Epithelial cell of esophagus (primary cell): ENCODE measurements at regions not wholly inside any gene's neighbourhood (a gene's known extent, or its start where the extent isn't known, plus 50 kb on each side); places are given as distances from the start of the nearest gene placed in this dataset.
A peak's percentile ranks its signal among the peaks of the same experiment; 100 is the strongest.

Source experiments
- DNase-seq: peaks from one replicate; pipeline ENCODE4 v3.0.0; 2010; ENCODE audit warnings: low read depth
- H3K4me3 ChIP-seq: 2 replicates; pipeline ENCODE4 v1.5.1; 2011; ENCODE audit warnings: mild to moderate bottlenecking, low read length, control low read depth
- CTCF ChIP-seq: IDR thresholded peaks from 2 replicates; pipeline ENCODE4 v1.5.1; 2011; ENCODE audit warnings: low read depth, mild to moderate bottlenecking, low read length, control low read depth, inconsistent platforms; ENCODE audit not compliant: insufficient read depth; ENCODE audit errors: missing control alignments

GRCh38 chr3:23706111-23706510, 99.6 kb upstream of the UBE2E1 start:
- TF ChIP-seq CTCF = no peak
- H3K4me3 ChIP-seq = no peak overlapping the region
- peak; percentile 33 for DNase-seq

DNA sequence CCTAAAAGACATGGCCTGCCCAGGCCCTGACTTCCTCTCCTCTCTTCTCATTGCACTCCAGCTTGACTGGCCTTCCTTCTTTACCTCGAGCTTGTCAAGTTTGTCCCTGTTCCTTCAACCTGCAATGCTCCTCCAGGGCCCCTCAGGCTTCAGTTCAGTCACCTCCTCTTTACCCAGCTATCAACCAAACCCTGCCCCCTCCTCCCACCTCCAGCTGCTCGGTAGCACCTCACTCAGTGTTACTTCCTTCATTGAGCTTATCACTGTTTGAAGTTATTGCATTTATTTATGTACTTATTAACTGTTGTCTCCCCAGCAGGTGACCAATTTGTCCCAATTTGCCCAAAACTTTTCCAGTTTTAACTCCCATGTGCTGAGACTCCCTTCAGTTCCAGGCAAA, 95.8 kb upstream of the UBE2E1 start:
- DNase-seq = no peak
- no peak for TF ChIP-seq CTCF
- H3K4me3 ChIP-seq = no peak overlapping the region

DNA sequence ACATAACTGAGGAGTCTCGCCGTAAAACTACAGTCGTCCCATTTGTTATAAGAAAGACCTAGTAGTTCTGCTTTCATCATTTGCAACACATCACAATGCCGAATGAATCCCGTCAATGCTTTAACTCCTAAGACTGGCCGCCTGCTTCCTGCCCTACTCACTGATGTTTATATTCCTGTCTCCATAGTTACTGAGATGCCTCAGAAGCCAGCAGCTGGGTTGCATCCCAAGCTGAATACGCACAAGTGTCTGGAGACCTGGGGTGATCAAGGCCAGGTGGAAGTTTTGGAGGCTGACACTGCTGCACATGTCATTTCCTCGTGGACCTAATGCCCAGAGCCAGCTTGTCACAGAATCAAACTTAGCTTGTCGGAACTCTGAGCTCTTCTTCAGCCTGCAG, 95.2 kb upstream of the UBE2E1 start:
- no peak for DNase-seq
- no peak overlapping the region for H3K4me3 ChIP-seq
- TF ChIP-seq CTCF = no peak

DNA sequence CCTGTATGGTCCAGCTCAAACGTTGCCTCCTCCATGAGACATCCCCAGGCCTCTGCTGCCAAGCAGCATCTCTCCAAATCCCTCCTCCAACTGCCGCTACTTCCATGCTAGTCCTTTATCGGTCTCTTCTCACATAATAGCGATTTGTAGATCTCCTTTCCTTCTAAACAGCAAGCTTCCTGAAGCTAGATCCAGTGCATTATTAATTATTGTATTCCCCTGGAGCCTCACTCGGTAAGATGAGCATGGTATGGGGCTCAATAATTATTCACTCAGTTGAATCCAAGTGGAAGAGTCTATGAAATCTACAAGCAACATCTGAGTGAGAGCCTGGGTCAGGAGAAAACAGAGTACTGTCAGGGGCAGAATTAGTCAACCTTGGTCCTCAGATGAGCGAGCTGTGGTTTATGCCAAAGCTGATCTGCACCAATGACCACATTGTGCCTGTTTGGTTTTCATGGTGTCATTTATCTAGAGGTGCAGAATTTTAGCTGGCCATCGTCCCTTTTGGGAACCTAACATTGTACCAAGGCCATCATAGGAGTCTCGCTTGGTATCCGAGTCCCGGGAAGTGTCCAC, 93.8 kb upstream of the UBE2E1 start:
- no peak for DNase-seq

GRCh38 chr3:23712656-23713559, 92.8 kb upstream of the UBE2E1 start:
- peak; percentile 42 for DNase-seq
- TF ChIP-seq CTCF = no peak
- no peak overlapping the region for H3K4me3 ChIP-seq

More for the DNA sequence above, 93.8 kb upstream of the UBE2E1 start:
- no peak overlapping the region for H3K4me3 ChIP-seq
- TF ChIP-seq CTCF = no peak

- no peak for DNase-seq
- no peak for TF ChIP-seq CTCF
- H3K4me3 ChIP-seq = no peak overlapping the region
Measured at GRCh38 chr3:23713641-23714040, 92.1 kb upstream of the UBE2E1 start.
